Panc1 (cell line): ENCODE measurements at regions not wholly inside any gene's neighbourhood (a gene's known extent, or its start where the extent isn't known, plus 50 kb on each side); places are given as distances from the start of the nearest gene placed in this dataset.
A peak's percentile ranks its signal among the peaks of the same experiment; 100 is the strongest.
"Not testable (repeated sequence)": the region's sequence is repeated elsewhere in the genome, so short reads cannot be mapped to it uniquely, and the experiment has no call there.

Source experiments
- ATAC-seq: fragments of 200-7000 bp; cut with Tn5 transposase; 2 replicates; pipeline ENCODE4 v1.9.1; 2020; ENCODE audit warnings: mild to moderate bottlenecking, moderate library complexity
- BruUV-seq: library from RNA; stranded (reverse); fragments of 400-500 nt; replicated peaks from 2 replicates; lab custom pipeline; 2021; lab: Mats Ljungman, UMichigan
- CTCF ChIA-PET: fragments of 300-600 bp; sonication (Branson Sonifier 250); formaldehyde crosslinking; loops from one replicate; lab custom pipeline; 2022; ENCODE audit warnings: antibody characterized with exemption; lab: Charles Lee
- POLR2A ChIA-PET: fragments of 300-600 bp; sonication (Branson Sonifier 250); formaldehyde crosslinking; loops from one replicate; lab custom pipeline; 2022; ENCODE audit warnings: antibody characterized with exemption; lab: Charles Lee
- DNase-seq: peaks from one replicate; pipeline ENCODE4 v3.0.0-alpha.2; 2010; ENCODE audit warnings: low read depth, low spot score
- H3K27ac ChIP-seq: 2 replicates; pipeline ENCODE4 v1.5.1; 2011; ENCODE audit warnings: mild to moderate bottlenecking, low read length, inconsistent platforms
- H3K27me3 ChIP-seq: fragments of 200-500 bp; sonication (Bioruptor generic); 2 replicates; pipeline ENCODE4 v1.6.0; 2014; ENCODE audit warnings: low read length, inconsistent platforms; ENCODE audit not compliant: control insufficient read depth, insufficient read depth
- H3K36me3 ChIP-seq: fragments of 200-500 bp; sonication (Bioruptor generic); 2 replicates; pipeline ENCODE4 v1.5.1; 2014; ENCODE audit warnings: inconsistent platforms, mild to moderate bottlenecking, low read length, moderate library complexity; ENCODE audit not compliant: control insufficient read depth, insufficient read depth
- H3K4me1 ChIP-seq: 2 replicates; pipeline ENCODE4 v1.5.1; 2011; ENCODE audit warnings: inconsistent platforms, mild to moderate bottlenecking, low read length, moderate library complexity; ENCODE audit not compliant: control insufficient read depth, insufficient read depth
- H3K4me3 ChIP-seq, 2 experiments: 2 replicates each; pipeline ENCODE4 v1.5.1; 2011 to 2012; ENCODE audit warnings: low read depth in 2 of 2, low read length in 2 of 2, mild to moderate bottlenecking in 2 of 2, inconsistent platforms in 1 of 2, moderate library complexity in 1 of 2
- H3K9me3 ChIP-seq: fragments of 200-500 bp; sonication (Bioruptor generic); 2 replicates; pipeline ENCODE4 v1.5.1; 2014; ENCODE audit warnings: low read depth, mild to moderate bottlenecking, inconsistent platforms, low read length, moderate library complexity; ENCODE audit not compliant: control insufficient read depth, insufficient read depth
- POLR2AphosphoS5 ChIP-seq: IDR thresholded peaks from 2 replicates; pipeline ENCODE4 v1.6.1; 2012; ENCODE audit warnings: mild to moderate bottlenecking, low read depth, low read length, moderate library complexity
- SIN3A ChIP-seq: IDR thresholded peaks from 2 replicates; pipeline ENCODE4 v1.6.1; 2012; ENCODE audit warnings: low read depth, mild to moderate bottlenecking, low read length, moderate library complexity, borderline replicate concordance; ENCODE audit not compliant: insufficient read depth
- TCF7L2 ChIP-seq: IDR thresholded peaks from 2 replicates; pipeline ENCODE4 v1.6.1; 2011; ENCODE audit warnings: mild to moderate bottlenecking, low read depth, low read length, inconsistent platforms
- in situ Hi-C: cut with HindIII; loops from 2 replicates; pipeline ENCODE4 v1.10.0; 2016; ENCODE audit warnings: low sequenced_read_pairs, low pct_unique_long_range_greater_than_20kb
- intact Hi-C: fragments of 100-400 bp; cut with micrococcal nuclease; formaldehyde crosslinking; loops from one replicate; pipeline ENCODE4 v1.10.0; 2022; ENCODE audit not compliant: unreplicated experiment
- TF ChIP-seq, protein P1 (sequence below), 2 experiments: IDR thresholded peaks; 2 replicates each; pipeline ENCODE4 v1.6.1; 2011 to 2012; ENCODE audit warnings: low read depth in 2 of 2, control low read depth in 1 of 2, low read length in 1 of 2, mild to moderate bottlenecking in 1 of 2, moderate library complexity in 1 of 2; ENCODE audit not compliant: insufficient read depth in 1 of 2
- TF ChIP-seq, protein P2 (sequence below): fragments of 450-650 bp; IDR thresholded peaks from 2 replicates; pipeline ENCODE4 v1.5.1; 2017; ENCODE audit warnings: mild to moderate bottlenecking

DNA sequence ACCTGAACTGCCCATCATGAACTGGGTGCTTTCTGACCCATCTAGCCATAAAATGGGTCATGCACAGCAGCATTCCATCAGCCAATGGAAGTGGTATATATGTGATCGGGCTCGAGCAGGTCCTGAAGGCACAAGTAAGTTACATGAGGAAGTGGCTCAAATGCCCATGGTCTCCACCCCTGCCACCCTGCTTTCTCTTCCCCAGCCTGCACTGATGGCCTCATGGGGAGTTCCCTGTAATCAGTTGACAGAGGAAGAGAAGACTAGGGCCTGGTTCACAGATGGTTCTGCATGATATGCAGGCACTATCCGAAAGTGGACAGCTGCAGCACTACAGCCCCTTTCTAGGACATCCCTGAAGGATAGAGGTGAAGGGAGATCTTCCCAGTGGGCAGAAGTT, 209.9 kb upstream of the HES1 start:
- H3K4me1 ChIP-seq, CTCF ChIA-PET, H3K27ac ChIP-seq, POLR2A ChIA-PET, H3K9me3 ChIP-seq, ATAC-seq, intact Hi-C loops, H3K4me3 ChIP-seq, H3K27me3 ChIP-seq, BruUV-seq, H3K36me3 ChIP-seq, in situ Hi-C loops, DNase-seq: not testable (repeated sequence)

DNA sequence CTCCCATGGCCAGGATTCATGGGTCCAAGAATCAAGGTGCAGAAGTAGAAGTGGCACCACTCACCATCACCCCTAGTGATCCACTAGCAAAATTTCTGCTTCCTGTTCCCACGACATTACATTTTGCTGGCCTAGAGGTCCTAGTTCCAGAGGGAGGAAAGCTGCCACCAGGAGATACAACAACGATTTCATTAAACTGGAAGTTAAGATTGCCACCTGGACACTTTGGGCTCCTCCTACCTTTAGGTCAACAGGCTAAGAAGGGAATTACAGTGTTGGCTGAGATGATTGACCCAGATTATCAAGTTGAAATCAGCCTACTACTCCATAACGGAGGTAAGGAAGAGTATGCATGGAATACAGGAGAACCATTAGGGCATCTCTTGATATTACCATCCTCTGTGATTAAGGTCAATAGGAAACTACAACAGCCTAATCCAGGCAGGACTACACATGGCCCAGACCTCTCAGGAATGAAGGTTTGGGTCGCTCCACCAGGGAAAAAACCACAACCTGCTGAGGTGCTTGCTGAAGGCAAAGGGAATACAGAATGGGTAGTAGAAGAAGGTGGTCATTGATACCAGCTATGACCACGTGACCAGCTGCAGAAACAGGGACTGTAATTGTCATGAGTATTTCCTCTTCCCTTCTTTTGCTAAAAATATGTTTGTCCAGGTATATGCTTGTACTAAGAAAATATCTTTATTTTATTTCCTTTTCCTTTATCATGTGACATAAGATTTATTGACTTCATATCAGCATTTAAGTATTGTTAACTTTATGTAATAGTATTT, 208.3 kb upstream of the HES1 start:
- CTCF ChIA-PET, H3K9me3 ChIP-seq, in situ Hi-C loops: not testable (repeated sequence)

DNA sequence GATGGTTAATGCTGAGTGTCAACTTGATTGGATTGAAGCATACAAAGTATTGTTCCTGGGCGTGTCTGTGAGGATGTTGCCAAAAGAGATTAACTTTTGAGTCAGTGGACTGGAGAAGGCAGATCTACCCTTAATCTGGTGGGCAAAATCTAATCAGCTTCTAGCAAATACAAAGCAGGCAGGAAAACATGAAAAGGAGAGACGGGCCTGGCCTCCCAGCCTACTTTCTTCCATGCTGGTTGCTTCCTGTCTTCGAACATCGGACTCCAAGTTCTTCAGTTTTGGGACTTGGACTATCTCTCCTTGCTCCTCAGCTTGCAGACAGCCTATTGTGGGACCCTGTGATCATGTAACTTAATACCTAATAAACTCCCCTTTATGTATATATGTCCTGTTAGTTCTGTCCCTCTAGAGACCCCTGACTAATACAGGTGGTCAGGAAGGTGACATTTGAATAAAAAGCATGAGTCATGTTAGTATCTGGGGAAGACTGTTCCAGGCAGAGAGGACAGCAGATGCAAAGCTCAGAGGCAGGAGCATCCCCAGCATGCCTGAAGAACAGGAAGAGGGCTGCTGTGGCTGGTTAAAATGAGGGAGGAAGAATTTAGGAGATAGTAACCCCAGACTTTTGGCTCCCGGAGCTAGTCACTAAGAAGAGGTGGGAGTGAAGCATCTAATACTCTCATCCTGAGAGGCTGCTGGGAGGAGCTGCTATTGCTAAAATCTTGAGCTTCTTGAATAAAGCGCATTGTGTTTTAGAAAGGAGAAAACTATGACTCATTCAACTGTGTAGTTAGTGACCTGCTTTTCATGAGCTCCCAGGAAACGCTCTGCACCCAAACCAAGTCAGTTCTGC, 207.4 kb upstream of the HES1 start:
- BruUV-seq, result no TSS peak
- Histone ChIP-seq H3K27me3 (no peaks in the 10 kb centered on the region), H3K27ac (peak overlapping the region; percentile 4), H3K4me1 (peaks cover 5% of the 10 kb centered on the region), H3K9me3 (peaks cover 4% of the 10 kb centered on the region; the same call in 1 of the 2 replicates), H3K4me3 (no peak overlapping the region), H3K36me3 (no peaks in the 10 kb centered on the region)
- DNase-seq (no peak), ATAC-seq (peak; percentile 84)
- ChIA-PET CTCF (no interaction called here), POLR2A (no interaction called here)
- TF ChIP-seq, protein P1, sequence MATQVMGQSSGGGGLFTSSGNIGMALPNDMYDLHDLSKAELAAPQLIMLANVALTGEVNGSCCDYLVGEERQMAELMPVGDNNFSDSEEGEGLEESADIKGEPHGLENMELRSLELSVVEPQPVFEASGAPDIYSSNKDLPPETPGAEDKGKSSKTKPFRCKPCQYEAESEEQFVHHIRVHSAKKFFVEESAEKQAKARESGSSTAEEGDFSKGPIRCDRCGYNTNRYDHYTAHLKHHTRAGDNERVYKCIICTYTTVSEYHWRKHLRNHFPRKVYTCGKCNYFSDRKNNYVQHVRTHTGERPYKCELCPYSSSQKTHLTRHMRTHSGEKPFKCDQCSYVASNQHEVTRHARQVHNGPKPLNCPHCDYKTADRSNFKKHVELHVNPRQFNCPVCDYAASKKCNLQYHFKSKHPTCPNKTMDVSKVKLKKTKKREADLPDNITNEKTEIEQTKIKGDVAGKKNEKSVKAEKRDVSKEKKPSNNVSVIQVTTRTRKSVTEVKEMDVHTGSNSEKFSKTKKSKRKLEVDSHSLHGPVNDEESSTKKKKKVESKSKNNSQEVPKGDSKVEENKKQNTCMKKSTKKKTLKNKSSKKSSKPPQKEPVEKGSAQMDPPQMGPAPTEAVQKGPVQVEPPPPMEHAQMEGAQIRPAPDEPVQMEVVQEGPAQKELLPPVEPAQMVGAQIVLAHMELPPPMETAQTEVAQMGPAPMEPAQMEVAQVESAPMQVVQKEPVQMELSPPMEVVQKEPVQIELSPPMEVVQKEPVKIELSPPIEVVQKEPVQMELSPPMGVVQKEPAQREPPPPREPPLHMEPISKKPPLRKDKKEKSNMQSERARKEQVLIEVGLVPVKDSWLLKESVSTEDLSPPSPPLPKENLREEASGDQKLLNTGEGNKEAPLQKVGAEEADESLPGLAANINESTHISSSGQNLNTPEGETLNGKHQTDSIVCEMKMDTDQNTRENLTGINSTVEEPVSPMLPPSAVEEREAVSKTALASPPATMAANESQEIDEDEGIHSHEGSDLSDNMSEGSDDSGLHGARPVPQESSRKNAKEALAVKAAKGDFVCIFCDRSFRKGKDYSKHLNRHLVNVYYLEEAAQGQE (IDR thresholded peaks at IDR 0.05; ENCODE audit: insufficient read depth in 1 of 2, low read depth in 2 of 2, low read length in 1 of 2), result no peak
- TF ChIP-seq, protein P2, sequence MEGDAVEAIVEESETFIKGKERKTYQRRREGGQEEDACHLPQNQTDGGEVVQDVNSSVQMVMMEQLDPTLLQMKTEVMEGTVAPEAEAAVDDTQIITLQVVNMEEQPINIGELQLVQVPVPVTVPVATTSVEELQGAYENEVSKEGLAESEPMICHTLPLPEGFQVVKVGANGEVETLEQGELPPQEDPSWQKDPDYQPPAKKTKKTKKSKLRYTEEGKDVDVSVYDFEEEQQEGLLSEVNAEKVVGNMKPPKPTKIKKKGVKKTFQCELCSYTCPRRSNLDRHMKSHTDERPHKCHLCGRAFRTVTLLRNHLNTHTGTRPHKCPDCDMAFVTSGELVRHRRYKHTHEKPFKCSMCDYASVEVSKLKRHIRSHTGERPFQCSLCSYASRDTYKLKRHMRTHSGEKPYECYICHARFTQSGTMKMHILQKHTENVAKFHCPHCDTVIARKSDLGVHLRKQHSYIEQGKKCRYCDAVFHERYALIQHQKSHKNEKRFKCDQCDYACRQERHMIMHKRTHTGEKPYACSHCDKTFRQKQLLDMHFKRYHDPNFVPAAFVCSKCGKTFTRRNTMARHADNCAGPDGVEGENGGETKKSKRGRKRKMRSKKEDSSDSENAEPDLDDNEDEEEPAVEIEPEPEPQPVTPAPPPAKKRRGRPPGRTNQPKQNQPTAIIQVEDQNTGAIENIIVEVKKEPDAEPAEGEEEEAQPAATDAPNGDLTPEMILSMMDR, result no peak
- TF ChIP-seq SIN3A (no peak), TCF7L2 (no peak), POLR2AphosphoS5 (no peak)
- intact Hi-C loops, result no loop called here
- in situ Hi-C loops, result no loop called here

More for the DNA sequence above, 208.3 kb upstream of the HES1 start:
- ATAC-seq, BruUV-seq, intact Hi-C loops, POLR2A ChIA-PET, H3K27ac ChIP-seq, DNase-seq, H3K27me3 ChIP-seq, H3K36me3 ChIP-seq, H3K4me1 ChIP-seq, H3K4me3 ChIP-seq: not testable (repeated sequence)
